ENCODE measurements at regions not wholly inside any gene's neighbourhood (a gene's known extent, or its start where the extent isn't known, plus 50 kb on each side); places are given as distances from the start of the nearest gene placed in this dataset.
A peak's percentile ranks its signal among the peaks of the same experiment; 100 is the strongest.
"Not testable (repeated sequence)": the region's sequence is repeated elsewhere in the genome, so short reads cannot be mapped to it uniquely, and the experiment has no call there.

GRCh38 chr14:55977392-55978150 lies 140.6 kb upstream of the PELI2 start:
- no peak for DNase-seq (ENCODE audit: low read depth, low spot score)

DNA sequence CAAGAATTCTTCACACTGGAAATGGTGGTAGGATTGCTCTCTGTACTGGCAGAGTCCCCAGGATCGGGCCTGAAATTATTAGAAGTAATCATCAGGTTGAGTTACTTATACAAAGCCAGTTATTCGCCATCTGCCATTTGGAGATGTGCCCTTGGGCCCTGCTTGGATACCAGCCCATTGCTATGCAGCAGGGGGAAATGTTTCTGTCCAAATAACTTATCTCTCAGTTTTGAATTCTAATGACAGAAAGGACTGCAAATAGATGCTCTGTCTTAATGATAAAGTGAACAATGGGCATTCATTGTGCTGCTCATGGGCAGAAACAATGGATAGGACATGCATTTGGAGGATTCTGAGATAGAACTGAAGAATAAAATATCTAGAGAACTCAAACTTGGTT lies 139.1 kb upstream of the PELI2 start:
- no peak for DNase-seq (ENCODE audit: low read depth, low spot score)

GRCh38 chr14:55979781-55980180 lies 138.4 kb upstream of the PELI2 start:
- no peak for DNase-seq (ENCODE audit: low read depth, low spot score)

DNA sequence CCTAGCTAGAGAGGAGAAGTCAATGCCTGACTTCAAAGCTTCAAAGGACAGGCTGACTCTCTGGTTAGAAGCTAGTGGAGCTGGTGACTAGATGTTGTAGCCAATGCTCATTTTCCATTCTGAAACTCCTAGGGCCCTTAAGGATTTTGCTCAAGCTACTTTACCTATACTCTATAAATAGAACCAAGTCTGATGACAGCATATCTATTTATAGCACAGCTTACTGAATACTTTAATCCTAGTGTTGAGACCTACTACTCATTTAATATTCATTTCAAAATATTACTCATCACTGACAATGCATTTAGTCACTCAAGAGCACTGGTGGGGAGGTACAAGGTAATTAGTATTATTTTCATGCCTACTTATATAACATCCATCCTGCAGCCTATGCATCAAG lies 137.2 kb upstream of the PELI2 start:
- DNase-seq (ENCODE audit: low read depth, low spot score): no peak

DNA sequence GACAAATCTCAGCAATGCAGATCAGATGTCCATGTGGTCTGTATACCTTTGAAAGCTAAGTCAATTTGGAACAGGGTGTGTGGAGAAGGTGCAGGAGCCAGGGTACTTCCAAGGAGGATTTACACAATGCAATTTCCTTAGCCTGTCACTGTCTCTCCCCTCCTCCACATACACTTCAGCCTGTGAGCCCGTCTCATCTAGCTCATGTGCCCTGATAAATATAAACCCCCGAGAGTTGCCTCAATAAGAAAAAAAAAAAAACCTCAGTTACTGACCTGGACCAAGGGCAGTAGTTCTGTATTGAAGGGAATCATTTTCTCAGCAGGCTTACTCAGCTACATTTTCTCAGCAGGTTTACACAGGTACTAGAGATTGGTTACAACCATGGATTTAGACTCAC lies 132.1 kb upstream of the PELI2 start:
- no peak for DNase-seq (ENCODE audit: low read depth, low spot score)

DNA sequence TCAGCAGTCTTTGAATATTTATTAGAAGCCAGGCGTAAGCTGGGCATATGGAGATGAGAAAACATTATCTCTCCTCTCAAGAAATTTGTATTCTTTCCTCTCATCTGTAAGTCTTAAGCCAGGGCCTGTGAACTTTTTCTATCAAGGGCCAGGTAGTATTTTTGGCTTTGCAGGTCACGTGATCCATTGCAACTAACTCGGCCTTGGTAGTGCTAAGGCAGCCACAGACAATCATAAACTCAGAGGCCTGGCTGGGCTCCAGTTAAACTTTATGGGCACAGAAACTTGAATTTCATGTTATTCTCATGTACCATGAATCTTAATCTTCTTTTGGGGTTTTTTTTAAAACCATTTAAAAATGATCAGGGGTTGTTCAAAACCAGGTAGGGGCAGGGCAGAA lies 117.4 kb upstream of the PELI2 start:
- no peak for DNase-seq (ENCODE audit: low read depth, low spot score)

- no peak for DNase-seq (ENCODE audit: low read depth, low spot score)
Measured at GRCh38 chr14:56002342-56002741, 115.9 kb upstream of the PELI2 start.

- DNase-seq (ENCODE audit: low read depth, low spot score): no peak
Measured at GRCh38 chr14:56002876-56003625, 115.2 kb upstream of the PELI2 start.

DNA sequence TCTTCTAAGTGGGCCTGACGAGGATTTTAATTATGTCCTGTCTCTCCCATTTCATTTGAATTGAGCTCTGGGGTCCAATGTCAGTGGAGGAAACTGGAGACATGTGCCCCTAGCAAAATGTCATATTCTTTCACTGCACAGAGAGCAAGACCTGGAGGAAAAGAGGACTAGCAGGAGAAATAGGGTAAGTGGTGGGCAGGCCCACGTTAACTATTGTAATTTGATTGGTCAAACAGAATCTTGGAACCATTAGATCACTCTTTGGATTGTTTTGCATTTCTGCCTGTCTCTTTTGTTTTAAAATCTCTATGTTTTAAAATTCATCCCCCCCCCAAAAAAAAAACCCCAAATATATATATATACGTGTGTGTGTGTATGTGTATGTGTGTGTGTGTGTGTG lies 113.9 kb upstream of the PELI2 start:
- DNase-seq (ENCODE audit: low read depth, low spot score): no peak

DNA sequence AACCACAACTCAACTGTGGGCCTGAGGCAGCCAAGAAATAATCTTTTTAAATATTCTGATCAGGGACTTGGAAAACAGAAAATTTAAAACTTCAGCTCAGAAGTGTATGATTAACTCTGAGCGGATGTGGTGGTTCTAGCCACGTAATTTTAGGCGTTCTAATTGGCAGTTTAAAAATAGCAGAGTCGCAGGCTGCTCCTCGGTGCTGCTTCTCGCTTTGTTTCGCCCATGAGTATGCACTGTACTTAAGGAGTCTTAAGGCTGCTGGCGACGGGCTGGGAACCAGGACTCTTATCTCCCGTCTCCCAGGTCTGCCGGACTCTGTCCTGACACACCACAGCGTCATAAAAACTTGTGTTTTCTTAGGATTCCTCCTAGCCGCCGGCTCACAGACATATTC lies 113.4 kb upstream of the PELI2 start:
- DNase-seq (ENCODE audit: low read depth, low spot score): peak; percentile 1

DNA sequence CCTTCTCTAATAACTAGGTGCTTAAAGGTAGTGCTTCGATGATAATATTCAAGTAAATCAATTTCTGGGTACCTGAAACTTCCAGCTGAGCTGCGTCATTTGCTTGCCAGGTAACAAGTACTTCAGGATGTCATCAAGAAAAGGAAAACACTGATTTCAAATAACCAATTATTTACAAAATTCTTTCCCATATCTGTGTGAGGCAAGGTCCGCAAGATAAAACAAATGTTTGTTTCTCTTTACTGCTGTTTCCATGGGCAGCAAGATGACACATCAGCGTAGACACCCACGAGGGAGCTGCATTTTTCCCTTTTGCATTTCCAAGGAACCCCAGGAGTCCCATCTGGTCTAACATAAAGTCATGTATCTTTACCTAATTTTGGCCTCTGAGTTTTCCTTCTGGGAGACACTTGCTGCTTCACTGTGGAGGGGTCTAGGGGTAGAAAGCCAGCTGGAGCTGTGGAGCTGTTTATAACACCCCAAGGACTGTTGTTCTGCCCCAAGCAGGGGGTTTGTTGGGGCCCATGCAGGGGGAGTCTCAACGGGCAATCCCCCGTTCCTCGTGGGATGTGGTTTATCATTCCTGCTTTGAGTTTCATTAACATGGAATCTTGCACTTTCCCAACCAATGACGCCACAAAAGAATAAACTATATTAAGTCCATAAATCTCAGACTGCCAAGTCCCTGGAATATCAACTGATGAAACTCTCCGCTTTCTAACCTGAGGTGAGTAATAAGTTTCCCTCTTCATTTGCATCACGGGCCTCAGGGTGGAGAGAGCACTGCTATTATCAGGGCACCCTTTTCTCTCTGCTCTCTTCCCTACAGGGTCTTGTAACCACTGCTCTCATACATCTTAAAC lies 112.8 kb upstream of the PELI2 start:
- DNase-seq (ENCODE audit: low read depth, low spot score): peak; percentile 65

- DNase-seq (ENCODE audit: low read depth, low spot score): not testable (repeated sequence)
Measured at GRCh38 chr14:56007491-56007890, 110.7 kb upstream of the PELI2 start.

DNA sequence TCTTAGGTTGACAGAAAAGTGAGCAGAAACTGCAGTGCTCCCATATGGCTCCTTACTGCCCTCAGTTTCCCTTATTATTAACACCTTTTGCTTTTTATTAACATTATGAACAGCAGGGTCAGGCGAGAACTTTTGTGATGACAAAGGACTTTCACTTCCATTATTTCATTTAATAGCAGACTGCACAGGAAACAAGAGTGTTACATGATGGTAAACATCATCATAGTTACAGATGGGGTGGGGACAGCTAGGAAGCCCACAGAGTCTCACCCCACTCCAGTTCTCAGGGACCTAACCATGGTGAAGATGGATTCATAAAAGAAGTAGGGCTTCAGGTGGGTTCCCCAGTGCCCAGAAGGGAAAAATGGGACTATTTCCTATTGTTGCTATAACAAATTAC lies 110.1 kb upstream of the PELI2 start:
- no peak for DNase-seq (ENCODE audit: low read depth, low spot score)

DNA sequence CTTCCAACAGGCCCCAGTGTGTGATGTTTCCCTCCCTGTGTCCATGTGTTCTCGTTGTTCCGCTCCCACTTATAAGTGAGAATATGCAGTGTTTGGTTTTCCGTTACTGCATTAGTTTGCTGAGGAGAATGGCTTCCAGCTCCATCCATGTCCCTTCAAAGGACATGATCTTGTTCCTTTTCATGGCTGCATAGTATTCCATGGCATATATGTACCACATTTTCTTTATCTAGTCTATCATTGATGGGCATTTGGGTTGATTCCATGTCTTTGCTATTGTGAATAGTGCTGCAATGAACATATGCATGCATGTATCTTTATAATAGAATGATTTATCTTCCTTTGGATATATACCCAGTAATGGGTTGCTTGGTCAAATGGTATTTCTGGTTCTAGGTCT lies 109.5 kb upstream of the PELI2 start:
- not testable (repeated sequence) for DNase-seq (ENCODE audit: low read depth, low spot score)

- no peak for DNase-seq (ENCODE audit: low read depth, low spot score)
Measured at GRCh38 chr14:56023661-56024081, 94.5 kb upstream of the PELI2 start.

DNA sequence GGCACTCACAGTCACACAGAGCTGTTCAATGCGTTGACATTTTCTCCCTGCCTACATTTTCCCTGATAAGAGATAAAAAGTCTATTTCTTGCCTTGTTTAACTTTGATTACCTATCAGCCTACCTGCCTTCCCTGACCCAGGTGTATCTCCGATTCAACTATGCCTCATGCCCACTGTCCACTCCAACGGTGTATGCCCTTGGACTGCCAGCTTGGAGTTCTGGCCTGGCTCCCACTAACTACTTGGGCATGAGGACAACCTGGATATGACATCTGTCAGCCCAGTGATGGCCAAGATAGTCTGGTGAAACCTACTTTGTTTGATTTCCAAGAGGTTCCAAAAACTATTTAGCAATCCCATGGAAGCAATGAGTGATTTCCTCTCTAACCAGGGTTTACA lies 93.0 kb upstream of the PELI2 start:
- DNase-seq (ENCODE audit: low read depth, low spot score): no peak

GRCh38 chr14:56026506-56026905 lies 91.7 kb upstream of the PELI2 start:
- DNase-seq (ENCODE audit: low read depth, low spot score): no peak

GRCh38 chr14:56027421-56027820 lies 90.8 kb upstream of the PELI2 start:
- DNase-seq (ENCODE audit: low read depth, low spot score): no peak

GRCh38 chr14:56027916-56028712 lies 90.1 kb upstream of the PELI2 start:
- DNase-seq (ENCODE audit: low read depth, low spot score): no peak

DNA sequence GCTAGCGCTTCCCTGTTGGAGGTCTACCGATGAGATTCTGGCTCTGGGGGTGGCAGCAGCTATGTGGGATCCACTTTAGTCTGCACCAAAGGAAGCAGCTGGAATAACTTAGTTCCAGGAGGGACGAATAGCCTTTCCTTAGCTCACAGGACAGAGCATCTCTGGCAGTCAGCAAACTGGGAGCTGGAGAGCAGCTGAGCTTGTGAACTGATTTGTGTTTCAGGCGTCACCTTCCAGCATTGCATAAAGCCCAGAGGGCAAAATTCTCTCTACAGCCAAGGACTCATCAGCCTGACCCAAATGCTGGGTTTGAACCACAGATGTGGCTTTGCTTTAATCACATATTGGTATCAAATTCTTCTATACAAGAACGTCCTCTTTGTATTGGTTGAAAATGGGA lies 81.9 kb upstream of the PELI2 start:
- DNase-seq (ENCODE audit: low read depth, low spot score): no peak

DNA sequence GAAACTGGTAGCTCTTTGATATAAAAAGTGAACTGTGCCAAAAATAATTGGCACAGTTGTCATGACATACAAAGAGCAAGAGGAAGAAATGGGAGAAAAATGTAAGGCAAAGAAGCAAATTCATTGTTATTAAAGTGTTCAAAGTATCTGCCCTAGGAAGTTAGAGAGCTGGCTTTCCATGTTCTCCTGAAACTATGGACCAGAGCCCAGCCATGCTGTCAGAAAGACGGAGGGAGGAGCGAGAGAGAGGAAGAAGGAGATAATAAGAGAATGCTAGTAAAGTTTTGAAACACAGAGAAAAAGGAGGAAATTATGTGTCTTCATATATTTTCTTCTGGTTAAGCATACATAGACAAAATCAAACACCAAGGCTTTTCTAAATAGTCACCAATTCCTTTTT lies 78.1 kb upstream of the PELI2 start:
- no peak for DNase-seq (ENCODE audit: low read depth, low spot score)
